Mucosa of stomach (tissue), 1 donor: ENCODE measurements at regions not wholly inside any gene's neighbourhood (a gene's known extent, or its start where the extent isn't known, plus 50 kb on each side); places are given as distances from the start of the nearest gene placed in this dataset.

Experiments used
- H3K27me3 ChIP-seq: one replicate; pipeline ENCODE4 v1.7.0; 2013; ENCODE audit warnings: mild to moderate bottlenecking, low read length; ENCODE audit not compliant: control insufficient read depth, insufficient read depth
- H3K36me3 ChIP-seq: one replicate; pipeline ENCODE4 v1.7.0; 2013; ENCODE audit warnings: low read length; ENCODE audit not compliant: control insufficient read depth, insufficient read depth
- H3K4me1 ChIP-seq: one replicate; pipeline ENCODE4 v1.7.0; 2013; ENCODE audit warnings: mild to moderate bottlenecking, low read length; ENCODE audit not compliant: control insufficient read depth, insufficient read depth
- H3K4me3 ChIP-seq: one replicate; pipeline ENCODE4 v1.7.0; 2013; ENCODE audit warnings: low read length
- H3K9ac ChIP-seq: one replicate; pipeline ENCODE4 v1.7.0; 2013; ENCODE audit warnings: mild to moderate bottlenecking, low read length, moderate library complexity
- H3K9me3 ChIP-seq: one replicate; pipeline ENCODE4 v1.7.0; 2013; ENCODE audit warnings: mild to moderate bottlenecking, low read length, moderate library complexity; ENCODE audit not compliant: control insufficient read depth
- donor health status: Pancreatic carcinoma.

DNA sequence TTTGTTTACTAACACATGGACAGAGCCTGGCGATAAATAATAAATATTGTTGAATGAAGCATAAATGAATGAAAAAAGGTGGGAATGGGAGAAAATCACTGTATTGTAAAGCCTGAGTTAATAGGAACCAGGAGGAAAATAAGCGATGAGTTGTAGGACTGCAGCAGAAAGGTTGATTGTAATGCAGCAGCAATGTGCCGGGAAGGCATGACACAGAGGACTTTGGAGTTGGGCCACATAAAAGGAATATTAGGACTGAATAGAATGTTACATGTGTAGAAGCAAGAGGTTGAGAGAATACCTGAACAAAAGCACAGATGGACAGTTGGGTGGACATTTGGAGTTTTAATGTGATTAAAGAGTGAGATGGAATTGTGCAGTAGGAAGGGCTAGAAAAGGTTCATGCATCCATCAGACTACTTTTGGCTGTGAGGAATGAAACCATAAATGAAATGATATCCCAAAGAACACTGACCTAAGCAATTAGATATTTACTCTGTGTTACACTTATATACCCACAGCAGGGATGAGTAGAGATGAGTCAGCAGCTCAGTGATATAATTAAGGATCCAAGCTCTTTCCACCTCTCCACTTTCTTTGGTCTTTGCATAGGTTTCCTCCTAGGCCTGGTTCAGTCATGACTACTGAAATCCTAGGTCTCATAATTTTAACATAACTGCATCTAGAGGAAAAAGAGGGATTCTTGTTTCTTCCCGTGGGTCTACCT, 55.4 kb downstream of the CCER1 start:
- Histone ChIP-seq H3K27me3 (no peaks in the 10 kb centered on the region), H3K4me1 (no peaks in the 10 kb centered on the region), H3K9ac (no peak overlapping the region), H3K4me3 (no peak overlapping the region), H3K9me3 (no peaks in the 10 kb centered on the region), H3K36me3 (no peaks in the 10 kb centered on the region)

DNA sequence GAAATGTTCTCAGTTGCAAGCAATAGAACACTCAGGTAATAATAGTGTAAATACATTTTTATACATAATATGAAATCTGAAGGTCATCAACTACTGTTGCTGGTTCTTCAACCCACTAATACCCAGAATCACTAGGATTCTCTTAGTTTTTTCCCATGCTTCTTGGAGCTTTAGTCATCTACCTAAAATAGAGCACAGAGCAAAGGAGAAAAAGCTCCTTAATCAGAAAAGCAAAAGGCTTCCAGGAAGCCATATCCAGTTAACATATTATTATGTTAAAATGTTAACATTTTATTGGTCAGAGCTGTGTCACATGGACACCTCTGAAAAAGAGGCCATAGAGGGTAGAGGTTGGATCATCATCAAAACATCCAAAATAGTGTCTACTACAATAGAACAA, 57.0 kb downstream of the CCER1 start:
- H3K4me3 ChIP-seq: no peak overlapping the region
- no peaks in the 10 kb centered on the region for H3K27me3 ChIP-seq
- H3K9me3 ChIP-seq: no peaks in the 10 kb centered on the region
- H3K36me3 ChIP-seq: no peaks in the 10 kb centered on the region
- no peak overlapping the region for H3K9ac ChIP-seq
- H3K4me1 ChIP-seq: no peaks in the 10 kb centered on the region

DNA sequence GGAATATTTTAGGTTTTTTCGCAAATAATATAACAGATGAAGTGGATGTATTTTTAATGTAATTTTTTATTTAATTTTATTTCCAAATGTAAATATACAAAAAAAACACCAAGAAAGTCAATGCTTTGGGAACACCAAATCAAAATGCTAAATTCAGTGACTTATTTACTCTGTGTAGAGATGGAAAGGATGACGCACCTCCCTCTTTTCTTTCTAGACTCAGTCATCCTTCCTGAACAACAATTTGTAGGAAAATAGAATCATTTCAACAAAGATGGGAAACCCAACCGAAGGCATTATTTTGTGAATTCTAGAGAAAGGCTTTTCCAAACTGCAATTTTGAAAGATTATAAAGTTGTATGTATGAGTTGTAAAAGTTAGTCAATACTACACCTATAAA, 57.7 kb downstream of the CCER1 start:
- H3K36me3 ChIP-seq: no peaks in the 10 kb centered on the region
- no peaks in the 10 kb centered on the region for H3K4me1 ChIP-seq
- no peak overlapping the region for H3K4me3 ChIP-seq

DNA sequence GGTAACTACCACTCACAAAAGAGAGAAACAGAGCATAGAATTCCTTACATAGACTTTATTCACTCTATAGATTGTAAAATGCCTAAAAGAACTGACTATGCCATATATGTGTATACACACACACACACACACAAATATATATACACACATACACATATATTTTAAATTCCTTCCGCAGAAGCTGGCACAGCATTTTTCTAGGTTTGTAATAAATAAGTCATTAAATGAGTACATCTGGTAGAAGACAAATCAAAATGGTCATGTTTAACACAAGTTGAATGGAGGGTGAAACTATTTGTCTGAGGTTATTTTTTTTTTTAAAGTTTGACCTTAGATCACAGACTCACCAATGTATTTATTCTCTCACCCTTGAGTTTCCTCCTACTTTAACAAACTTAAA, 58.2 kb downstream of the CCER1 start:
- no peak overlapping the region for H3K9ac ChIP-seq
- no peaks in the 10 kb centered on the region for H3K9me3 ChIP-seq
- H3K4me1 ChIP-seq: no peaks in the 10 kb centered on the region
- H3K4me3 ChIP-seq: no peak overlapping the region
- H3K36me3 ChIP-seq: no peaks in the 10 kb centered on the region
- no peaks in the 10 kb centered on the region for H3K27me3 ChIP-seq

More for the DNA sequence above, 57.7 kb downstream of the CCER1 start:
- Histone ChIP-seq H3K9me3 (no peaks in the 10 kb centered on the region), H3K27me3 (no peaks in the 10 kb centered on the region), H3K9ac (no peak overlapping the region)

DNA sequence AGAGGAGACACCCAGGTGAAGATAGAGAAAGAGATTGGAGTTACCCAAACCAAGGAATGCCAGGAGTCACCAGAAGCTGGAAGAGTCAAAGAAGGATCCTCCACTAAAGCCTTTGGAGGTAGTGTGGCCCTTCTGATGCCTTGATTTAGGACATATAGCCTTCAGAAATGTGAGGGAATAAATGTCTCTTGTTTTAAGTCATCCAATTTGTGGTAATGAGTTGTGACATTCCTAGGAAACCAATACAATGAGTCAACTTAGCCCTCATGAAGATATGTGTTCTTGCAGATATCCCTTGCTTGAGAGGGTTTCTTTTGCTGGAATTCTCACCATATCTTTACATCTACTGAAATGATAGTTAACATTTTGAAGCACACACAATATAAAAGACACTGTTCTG, 58.8 kb downstream of the CCER1 start:
- H3K4me3 ChIP-seq: no peak overlapping the region
- H3K9me3 ChIP-seq: no peaks in the 10 kb centered on the region
- H3K36me3 ChIP-seq: no peaks in the 10 kb centered on the region
- no peak overlapping the region for H3K9ac ChIP-seq
- H3K27me3 ChIP-seq: no peaks in the 10 kb centered on the region
- no peaks in the 10 kb centered on the region for H3K4me1 ChIP-seq

DNA sequence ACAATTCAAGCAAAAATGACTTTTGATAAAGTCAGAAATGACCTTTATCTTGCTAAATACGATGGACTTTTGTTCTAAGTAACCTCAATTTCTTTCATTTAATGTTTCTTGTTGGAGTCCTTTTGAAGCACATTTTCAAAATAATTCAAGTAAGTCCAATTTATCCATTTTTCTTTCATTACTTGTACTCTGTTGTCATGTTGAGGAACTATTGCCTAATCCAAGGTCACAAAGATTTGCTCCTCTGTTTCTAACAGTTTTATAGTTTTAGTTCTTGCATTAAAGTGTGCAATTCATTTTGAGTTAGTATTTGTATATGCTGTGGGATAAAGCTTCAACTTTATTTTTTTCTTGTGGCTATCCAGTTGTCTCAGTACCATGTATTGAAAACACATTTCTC, 66.7 kb downstream of the CCER1 start:
- no peaks in the 10 kb centered on the region for H3K4me1 ChIP-seq
- H3K27me3 ChIP-seq: no peaks in the 10 kb centered on the region
- no peaks in the 10 kb centered on the region for H3K9me3 ChIP-seq
- no peak overlapping the region for H3K9ac ChIP-seq
- no peaks in the 10 kb centered on the region for H3K36me3 ChIP-seq
- no peak overlapping the region for H3K4me3 ChIP-seq

DNA sequence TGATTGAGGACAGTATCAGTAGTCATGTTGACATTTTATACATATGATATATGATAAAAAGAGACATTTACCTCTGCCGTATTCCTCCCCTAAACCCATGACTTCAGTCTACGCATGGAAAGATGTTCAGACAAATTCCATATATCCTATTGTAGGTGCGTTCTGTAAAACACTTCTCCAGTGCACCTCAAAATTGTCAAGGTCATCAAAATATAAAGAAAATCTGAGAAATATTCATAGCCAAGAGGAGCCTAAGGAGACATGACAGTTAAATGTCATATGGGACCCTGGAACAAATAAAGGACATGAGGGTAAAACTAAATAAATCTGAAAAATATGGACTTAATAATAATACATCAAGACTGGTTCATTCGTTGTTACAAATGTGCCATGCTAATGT, 71.5 kb downstream of the CCER1 start:
- no peaks in the 10 kb centered on the region for H3K36me3 ChIP-seq
- H3K4me1 ChIP-seq: no peaks in the 10 kb centered on the region

DNA sequence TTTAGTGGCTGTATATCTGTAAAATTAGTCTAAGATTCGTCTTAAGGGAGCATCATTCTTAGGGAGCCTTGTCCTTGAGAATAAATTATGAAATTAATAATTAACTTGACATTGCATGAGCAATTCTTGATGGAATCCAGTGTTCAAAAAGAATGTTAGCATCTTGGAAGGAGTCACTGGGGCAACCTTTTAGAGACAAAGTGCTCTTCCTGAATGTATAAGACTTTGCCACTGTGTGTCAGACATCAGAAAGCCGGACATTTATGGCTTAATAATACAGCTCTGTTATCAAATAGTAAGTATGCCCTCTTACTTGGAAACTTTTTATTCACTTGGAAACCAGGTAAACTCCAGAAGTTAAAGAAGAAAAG, 83.3 kb downstream of the CCER1 start:
- no peaks in the 10 kb centered on the region for H3K9me3 ChIP-seq
- H3K27me3 ChIP-seq: no peaks in the 10 kb centered on the region
- no peaks in the 10 kb centered on the region for H3K36me3 ChIP-seq
- no peak overlapping the region for H3K4me3 ChIP-seq
- H3K4me1 ChIP-seq: no peaks in the 10 kb centered on the region
- no peak overlapping the region for H3K9ac ChIP-seq

More for the DNA sequence above, 71.5 kb downstream of the CCER1 start:
- H3K9ac ChIP-seq: no peak overlapping the region
- H3K27me3 ChIP-seq: no peaks in the 10 kb centered on the region
- H3K4me3 ChIP-seq: no peak overlapping the region
- H3K9me3 ChIP-seq: no peaks in the 10 kb centered on the region

DNA sequence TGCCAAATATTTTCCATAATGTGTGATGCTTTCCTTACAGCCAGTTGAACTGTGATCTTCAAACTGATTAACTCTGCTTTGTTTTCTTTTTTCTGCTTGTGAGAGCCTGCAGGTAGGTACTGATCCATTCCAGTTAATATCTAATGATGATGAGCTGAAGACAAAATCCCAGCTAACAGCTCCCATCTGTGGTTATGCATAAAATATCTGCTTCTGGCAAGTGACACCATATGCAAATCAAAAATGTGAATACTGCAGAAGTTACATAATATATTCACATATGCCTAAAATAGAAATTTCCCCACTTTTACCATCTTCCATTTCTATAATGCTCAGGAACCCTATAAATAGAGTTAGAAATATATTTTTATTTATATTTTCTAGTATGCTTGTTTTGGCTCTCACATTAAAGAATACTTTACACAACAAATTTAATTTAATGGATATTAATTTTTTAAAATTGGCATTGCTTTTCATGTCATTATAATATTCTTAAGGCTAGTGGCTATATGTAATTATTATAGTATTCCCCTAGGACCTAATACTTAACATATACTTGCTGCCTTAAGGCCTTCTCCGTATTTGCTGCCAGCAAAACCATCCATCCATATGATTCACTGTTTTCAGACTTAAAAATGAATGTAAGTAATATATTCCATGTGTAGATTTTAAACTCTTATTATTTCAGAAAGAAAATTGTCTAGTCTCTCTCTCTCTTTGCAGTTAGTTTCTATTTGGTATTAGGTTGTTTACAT, 83.8 kb downstream of the CCER1 start:
- H3K27me3 ChIP-seq: no peaks in the 10 kb centered on the region

DNA sequence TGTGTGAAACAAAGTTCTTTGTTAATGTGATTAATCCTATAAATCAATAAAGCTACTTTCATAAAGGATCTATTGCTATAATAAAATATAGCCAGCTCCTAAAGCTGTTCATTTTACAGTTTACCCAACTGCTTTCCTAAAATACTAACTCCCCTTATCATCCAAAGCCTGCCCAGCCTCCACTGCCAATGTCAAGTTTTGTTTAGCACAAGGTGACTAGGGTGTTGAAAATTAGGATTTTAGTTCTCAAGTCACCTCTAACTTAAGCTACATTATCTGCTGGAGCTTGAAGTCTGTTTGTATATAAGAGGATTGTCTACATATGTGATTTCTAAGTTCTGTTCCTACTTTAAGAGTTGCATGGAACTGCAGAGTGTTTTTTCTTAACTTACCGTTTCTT, 86.3 kb downstream of the CCER1 start:
- no peaks in the 10 kb centered on the region for H3K9me3 ChIP-seq
- H3K36me3 ChIP-seq: no peaks in the 10 kb centered on the region
- no peak overlapping the region for H3K9ac ChIP-seq
- no peak overlapping the region for H3K4me3 ChIP-seq
- H3K4me1 ChIP-seq: no peaks in the 10 kb centered on the region
- H3K27me3 ChIP-seq: no peaks in the 10 kb centered on the region

More for the DNA sequence above, 83.8 kb downstream of the CCER1 start:
- Histone ChIP-seq H3K4me3 (no peak overlapping the region), H3K36me3 (no peaks in the 10 kb centered on the region), H3K9ac (no peak overlapping the region), H3K9me3 (no peaks in the 10 kb centered on the region), H3K4me1 (no peaks in the 10 kb centered on the region)

DNA sequence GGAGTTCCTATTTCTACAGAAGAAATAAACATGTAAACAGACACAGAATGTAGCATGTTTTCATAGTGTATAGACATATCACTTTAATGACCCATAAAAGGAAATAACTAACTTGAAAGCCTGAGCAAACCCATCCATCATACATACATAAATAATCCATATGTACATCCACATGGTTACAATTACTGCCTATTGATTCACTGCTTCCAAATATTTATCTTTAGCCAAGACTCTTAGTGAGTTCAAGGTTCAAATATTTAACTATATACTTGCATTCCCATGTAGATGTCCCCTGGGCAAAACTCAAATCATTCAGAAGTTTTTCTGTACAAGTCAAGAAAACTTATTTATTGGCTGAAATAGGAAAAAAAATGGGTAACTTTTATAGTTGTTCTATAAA, 95.4 kb downstream of the CCER1 start:
- H3K9me3 ChIP-seq: no peaks in the 10 kb centered on the region
- H3K9ac ChIP-seq: no peak overlapping the region
- H3K27me3 ChIP-seq: no peaks in the 10 kb centered on the region
- H3K4me3 ChIP-seq: no peak overlapping the region
- H3K4me1 ChIP-seq: peaks cover under 1% of the 10 kb centered on the region
- no peaks in the 10 kb centered on the region for H3K36me3 ChIP-seq

DNA sequence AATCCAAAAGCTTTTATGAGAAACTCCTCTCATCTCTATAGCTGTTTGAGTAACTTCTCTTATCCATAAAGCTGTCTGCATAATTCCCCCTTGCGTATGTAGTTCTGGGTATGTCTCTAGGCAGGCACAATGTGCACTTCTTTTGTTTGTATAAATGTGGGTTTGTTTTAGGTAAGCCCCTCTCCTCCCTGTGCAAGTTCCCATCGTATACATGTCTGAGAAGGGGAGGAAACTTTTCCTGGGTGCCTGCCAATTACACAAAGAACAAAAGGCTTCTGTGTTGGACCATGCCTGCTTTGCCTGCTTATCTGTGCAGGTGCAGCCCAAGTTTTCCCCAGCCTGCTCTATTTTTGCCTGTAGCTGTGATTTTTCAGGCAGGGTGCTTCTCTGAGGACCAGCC, 96.7 kb downstream of the CCER1 start:
- H3K36me3 ChIP-seq: no peaks in the 10 kb centered on the region
- no peak overlapping the region for H3K9ac ChIP-seq
- H3K4me3 ChIP-seq: no peak overlapping the region
- no peaks in the 10 kb centered on the region for H3K9me3 ChIP-seq
- no peaks in the 10 kb centered on the region for H3K27me3 ChIP-seq
- peaks cover 6% of the 10 kb centered on the region for H3K4me1 ChIP-seq
